Sigmoid colon (tissue), 6 donors: ENCODE measurements at regions not wholly inside any gene's neighbourhood (a gene's known extent, or its start where the extent isn't known, plus 50 kb on each side); places are given as distances from the start of the nearest gene placed in this dataset.
"Not testable (repeated sequence)": the region's sequence is repeated elsewhere in the genome, so short reads cannot be mapped to it uniquely, and the experiment has no call there.

Source experiments
- DNase-seq: peaks from one replicate; pipeline ENCODE4 v3.0.0-alpha.2; 2019
- H3K27ac ChIP-seq, 4 donors: fragments of 200-600 bp; sonication (generic); one replicate each; pipeline ENCODE4 v1.5.1; 2016 to 2019; ENCODE audit warnings: mild to moderate bottlenecking in 1 of 4
- H3K27me3 ChIP-seq, 3 donors: fragments of 200-600 bp; sonication (generic); one replicate each; pipeline ENCODE4 v1.5.1; 2019; ENCODE audit warnings: mild to moderate bottlenecking in 1 of 3
- H3K36me3 ChIP-seq, 4 donors: fragments of 200-600 bp; sonication (generic); one replicate each; pipeline ENCODE4 v1.5.1; 2016 to 2019
- H3K4me1 ChIP-seq, 4 donors: fragments of 200-600 bp; sonication (generic); one replicate each; pipeline ENCODE4 v1.5.1; 2017 to 2019
- H3K4me3 ChIP-seq, 4 donors: fragments of 200-600 bp; sonication (generic); one replicate each; pipeline ENCODE4 v1.5.1; 2017 to 2019; ENCODE audit warnings: mild to moderate bottlenecking in 2 of 4, moderate library complexity in 1 of 4
- H3K9me3 ChIP-seq, 4 donors: fragments of 200-600 bp in 3 of 4; sonication (generic) in 3 of 4; one replicate each; pipeline versions ENCODE4 v1.5.1 to v1.6.1; 2013 to 2019
- CTCF ChIP-seq, 4 experiments: fragments of 450-650 bp in 3 of 4; fragments of 200-600 bp in 1 of 4; IDR thresholded peaks; one replicate each; pipeline ENCODE4 v1.5.1; 2016 to 2019; ENCODE audit warnings: antibody characterized with exemption in 4 of 4, mild to moderate bottlenecking in 3 of 4, moderate library complexity in 2 of 4
- EP300 ChIP-seq, 4 donors: sonication (generic); formaldehyde crosslinking; IDR thresholded peaks; one replicate each; pipeline ENCODE4 v1.6.1; 2017; ENCODE audit warnings: antibody characterized with exemption in 4 of 4
- POLR2A ChIP-seq, 2 donors: fragments of 450-650 bp; IDR thresholded peaks; one replicate each; pipeline ENCODE4 v1.6.1; 2016; ENCODE audit warnings: antibody characterized with exemption in 2 of 2, mild to moderate bottlenecking in 2 of 2, moderate library complexity in 2 of 2
- POLR2AphosphoS5 ChIP-seq, 4 donors: sonication (generic); formaldehyde crosslinking; IDR thresholded peaks; one replicate each; pipeline ENCODE4 v1.6.1; 2017; ENCODE audit warnings: antibody characterized with exemption in 4 of 4
- WGBS, 2 donors: extraction: QIAGEN DNeasy Blood & Tissue Kit; methylation state at CpG; one replicate each; pipeline ENCODE4 v1.1.7; 2013; 5-methylcytosine and 5-hydroxymethylcytosine counted together
- intact Hi-C: fragments of 100-400 bp; cut with DNase I; formaldehyde crosslinking; loops from one replicate; pipeline ENCODE4 v1.15.1; 2023
- donor health status: healthy with polysubstance abuse.
- donor health status: healthy.

GRCh38 chr20:12759493-12759892, 249.3 kb upstream of the SPTLC3 start:
- intact Hi-C loops, H3K9me3 ChIP-seq, DNase-seq, H3K27me3 ChIP-seq, H3K36me3 ChIP-seq, H3K4me3 ChIP-seq, H3K27ac ChIP-seq, H3K4me1 ChIP-seq: not testable (repeated sequence)
- WGBS, 2 donors = 83 to 86% methylated on average over 3 of the region's 5 CpGs

DNA sequence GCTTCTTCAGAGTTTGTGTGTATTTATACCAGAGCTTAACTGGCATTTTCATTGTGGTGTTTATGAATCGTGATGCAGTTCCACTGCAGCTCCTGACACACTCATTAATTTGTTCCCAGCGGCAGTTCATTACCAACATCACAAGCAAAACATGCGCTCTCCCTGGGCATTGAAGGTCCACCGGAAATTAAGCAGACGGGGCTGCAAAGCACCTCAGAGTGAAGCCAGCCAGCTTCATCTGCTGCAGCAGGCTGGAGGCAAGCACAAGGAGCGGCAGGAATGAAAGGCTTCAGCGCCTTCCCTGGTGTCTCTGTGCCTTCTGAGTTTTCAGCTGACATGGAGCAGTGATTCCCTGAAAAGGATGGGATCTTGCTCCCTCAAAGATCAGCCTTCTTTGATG, 246.0 kb upstream of the SPTLC3 start:
- DNase-seq = no peak
- intact Hi-C loops = no loop called here
- Histone ChIP-seq H3K27ac (no peak overlapping the region), H3K27me3 (no peaks in the 10 kb centered on the region), H3K4me3 (no peak overlapping the region), H3K4me1 (peaks cover 0 to 9% (median 7%) of the 10 kb centered on the region in 4 donors), H3K36me3 (no peaks in the 10 kb centered on the region), H3K9me3 (no peaks in the 10 kb centered on the region)
- 46 to 62% methylated on average over 7 of the region's 7 CpGs for WGBS, 2 donors
- peak in 2 of 4 donors; percentile 4 to 11 for TF ChIP-seq POLR2AphosphoS5 (IDR thresholded peaks at IDR 0.05)
- TF ChIP-seq CTCF (IDR thresholded peaks at IDR 0.05) = no peak

GRCh38 chr20:12763406-12763805, 245.4 kb upstream of the SPTLC3 start:
- intact Hi-C loops = no loop called here
- Histone ChIP-seq H3K27ac (no peak overlapping the region), H3K4me1 (peaks cover 0 to 9% (median 7%) of the 10 kb centered on the region in 4 donors), H3K4me3 (no peak overlapping the region), H3K27me3 (no peaks in the 10 kb centered on the region), H3K36me3 (no peaks in the 10 kb centered on the region), H3K9me3 (no peaks in the 10 kb centered on the region)
- DNase-seq = no peak
- TF ChIP-seq POLR2A (IDR thresholded peaks at IDR 0.05) (no peak), CTCF (IDR thresholded peaks at IDR 0.05) (no peak), POLR2AphosphoS5 (IDR thresholded peaks at IDR 0.05) (no peak), EP300 (IDR thresholded peaks at IDR 0.05) (no peak)
- 87 to 89% methylated on average over 1 of the region's 1 CpG for WGBS, 2 donors

DNA sequence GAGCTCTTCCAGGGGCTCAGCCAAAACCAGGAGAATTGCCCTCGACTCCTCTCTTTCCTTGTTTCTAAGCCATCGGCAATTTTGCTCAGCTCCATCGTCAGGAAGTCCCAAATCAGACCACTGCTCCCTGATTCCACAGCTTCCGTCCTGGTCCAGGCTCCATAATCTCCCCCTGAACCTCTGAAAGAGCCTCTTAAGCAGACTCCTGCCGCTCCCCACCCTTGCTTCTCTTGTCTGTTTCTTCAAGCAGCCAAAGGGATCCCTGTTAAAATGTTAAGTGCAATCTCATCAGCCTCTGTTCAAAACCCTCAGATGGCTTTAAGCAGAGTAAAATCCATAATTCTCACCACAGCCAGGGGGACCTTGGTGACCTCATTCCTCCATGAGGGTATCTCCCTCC, 244.7 kb upstream of the SPTLC3 start:
- intact Hi-C loops = no loop called here
- 69 to 76% methylated on average over 5 of the region's 5 CpGs for whole genome bisulfite sequencing, 2 donors
- H3K4me3 ChIP-seq = no peak overlapping the region
- H3K27me3 ChIP-seq = no peaks in the 10 kb centered on the region
- TF ChIP-seq CTCF (IDR thresholded peaks at IDR 0.05) = no peak
- peaks cover 0 to 9% (median 7%) of the 10 kb centered on the region in 4 donors for H3K4me1 ChIP-seq
- no peaks in the 10 kb centered on the region for H3K36me3 ChIP-seq
- no peaks in the 10 kb centered on the region for H3K9me3 ChIP-seq
- no peak for DNase-seq
- no peak overlapping the region for H3K27ac ChIP-seq

- 0% methylated on average over 1 of the region's 1 CpG for WGBS, 2 donors
- no peak overlapping the region for H3K27ac ChIP-seq
- intact Hi-C loops = no loop called here
- no peaks in the 10 kb centered on the region for H3K9me3 ChIP-seq
- TF ChIP-seq POLR2A (IDR thresholded peaks at IDR 0.05) (no peak), EP300 (IDR thresholded peaks at IDR 0.05) (no peak), POLR2AphosphoS5 (IDR thresholded peaks at IDR 0.05) (no peak), CTCF (IDR thresholded peaks at IDR 0.05) (no peak)
- H3K4me1 ChIP-seq = peaks cover 0 to 9% (median 7%) of the 10 kb centered on the region in 4 donors
- H3K4me3 ChIP-seq = no peak overlapping the region
- no peaks in the 10 kb centered on the region for H3K27me3 ChIP-seq
- no peaks in the 10 kb centered on the region for H3K36me3 ChIP-seq
- no peak for DNase-seq
Observed at GRCh38 chr20:12764851-12765250, 243.9 kb upstream of the SPTLC3 start.
